ENCODE measurements at regions not wholly inside any gene's neighbourhood (a gene's known extent, or its start where the extent isn't known, plus 50 kb on each side); places are given as distances from the start of the nearest gene placed in this dataset.

DNA sequence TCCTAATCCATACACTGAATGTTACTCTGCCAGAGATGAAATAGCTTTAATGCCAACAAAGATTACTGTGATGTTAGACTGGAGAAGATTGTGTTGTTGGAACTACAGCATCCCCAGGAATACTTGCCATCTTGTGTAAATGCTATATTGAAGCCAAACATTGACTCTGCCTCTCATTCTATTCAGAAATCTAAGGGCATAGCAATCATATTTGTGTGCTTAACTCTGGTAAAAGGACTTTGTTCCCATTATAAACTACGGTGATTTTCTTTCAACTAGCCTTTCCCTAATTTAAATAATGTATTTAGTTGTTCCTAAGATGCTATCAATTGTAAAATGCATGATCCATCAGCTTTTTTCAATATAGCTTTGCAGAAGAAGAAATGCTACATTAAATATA is 498.4 kb upstream of the LRRN3 start:
- WGBS (ENCODE audit: insufficient coverage) = no CpG with 5 or more reads among the region's 1 CpG
- Mint-ChIP-seq H3K27ac (no peak overlapping the region), H3K27me3 (ENCODE audit: low read depth in 3 of 3) (peaks cover 0 to 2% (median 0%) of the 10 kb centered on the region in 3 donors), H3K4me3 (no peak overlapping the region), H3K4me1 (no peaks in the 10 kb centered on the region), H3K9me3 (peaks cover 0 to 9% (median 1%) of the 10 kb centered on the region in 7 donors), H3K36me3 (no peaks in the 10 kb centered on the region)
- Histone ChIP-seq H3K4me1 (ENCODE audit: control insufficient read depth in 1 of 2, insufficient read depth in 2 of 2, low read length in 2 of 2) (no peaks in the 10 kb centered on the region), H2AFZ (ENCODE audit: insufficient read depth, low read depth, low read length, poor library complexity, severe bottlenecking) (no peak overlapping the region), H3K27me3 (ENCODE audit: control insufficient read depth in 2 of 2, insufficient read depth in 2 of 2, low read length in 2 of 2) (no peaks in the 10 kb centered on the region), H4K20me1 (ENCODE audit: insufficient read depth, low read length) (no peaks in the 10 kb centered on the region), H3K79me2 (ENCODE audit: insufficient read depth, low read length) (no peaks in the 10 kb centered on the region), H3K9ac (ENCODE audit: insufficient read depth, low read length, poor library complexity, severe bottlenecking) (no peak overlapping the region), H3K27ac (ENCODE audit: low read depth in 1 of 2, low read length in 2 of 2) (no peak overlapping the region), H3K4me3 (replicated peaks in 1 of 3; ENCODE audit: low read depth in 2 of 3, low read length in 3 of 3) (no peak overlapping the region), H3K36me3 (replicated peaks in 1 of 2; ENCODE audit: control insufficient read depth in 1 of 2, insufficient read depth in 2 of 2, low read length in 2 of 2) (no peaks in the 10 kb centered on the region), H3K4me2 (replicated peaks; ENCODE audit: extremely low read depth, low read length, poor library complexity, severe bottlenecking) (no peak overlapping the region), H3K9me3 (replicated peaks in 1 of 2; ENCODE audit: control insufficient read depth in 1 of 2, insufficient read depth in 1 of 2, low read length in 2 of 2) (peaks cover 0 to 5% of the 10 kb centered on the region in 2 donors)
- intact Hi-C loops (cut with micrococcal nuclease) = no loop called here
- no peak for DNase-seq
- TF ChIP-seq, protein P1, sequence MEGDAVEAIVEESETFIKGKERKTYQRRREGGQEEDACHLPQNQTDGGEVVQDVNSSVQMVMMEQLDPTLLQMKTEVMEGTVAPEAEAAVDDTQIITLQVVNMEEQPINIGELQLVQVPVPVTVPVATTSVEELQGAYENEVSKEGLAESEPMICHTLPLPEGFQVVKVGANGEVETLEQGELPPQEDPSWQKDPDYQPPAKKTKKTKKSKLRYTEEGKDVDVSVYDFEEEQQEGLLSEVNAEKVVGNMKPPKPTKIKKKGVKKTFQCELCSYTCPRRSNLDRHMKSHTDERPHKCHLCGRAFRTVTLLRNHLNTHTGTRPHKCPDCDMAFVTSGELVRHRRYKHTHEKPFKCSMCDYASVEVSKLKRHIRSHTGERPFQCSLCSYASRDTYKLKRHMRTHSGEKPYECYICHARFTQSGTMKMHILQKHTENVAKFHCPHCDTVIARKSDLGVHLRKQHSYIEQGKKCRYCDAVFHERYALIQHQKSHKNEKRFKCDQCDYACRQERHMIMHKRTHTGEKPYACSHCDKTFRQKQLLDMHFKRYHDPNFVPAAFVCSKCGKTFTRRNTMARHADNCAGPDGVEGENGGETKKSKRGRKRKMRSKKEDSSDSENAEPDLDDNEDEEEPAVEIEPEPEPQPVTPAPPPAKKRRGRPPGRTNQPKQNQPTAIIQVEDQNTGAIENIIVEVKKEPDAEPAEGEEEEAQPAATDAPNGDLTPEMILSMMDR (IDR thresholded peaks at IDR 0.05) = no peak

DNA sequence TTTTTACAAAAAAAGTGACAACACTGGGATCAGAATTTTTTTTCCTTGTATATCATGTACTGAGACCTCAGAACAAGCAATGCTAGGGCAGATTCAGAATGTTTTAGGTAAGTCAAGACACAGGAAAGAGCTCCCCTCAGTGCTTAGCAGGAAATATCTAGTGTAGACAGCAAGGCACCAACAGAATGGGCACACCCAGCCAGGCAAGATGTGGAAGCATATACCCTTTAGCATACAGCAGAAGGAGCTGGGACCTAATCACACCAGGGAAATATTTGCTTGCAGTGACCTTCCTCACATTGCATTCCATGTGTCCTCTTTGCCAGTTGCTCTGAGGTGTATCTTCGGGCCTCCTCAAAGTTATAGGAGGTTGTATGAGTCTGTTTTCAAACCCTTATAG is 497.6 kb upstream of the LRRN3 start:
- Mint-ChIP-seq H3K27me3 (ENCODE audit: low read depth in 3 of 3) (no peaks in the 10 kb centered on the region), H3K4me1 (no peaks in the 10 kb centered on the region), H3K27ac (no peak overlapping the region), H3K4me3 (no peak overlapping the region), H3K9me3 (peaks cover 0 to 9% (median 2%) of the 10 kb centered on the region in 7 donors), H3K36me3 (no peaks in the 10 kb centered on the region)
- H2AFZ ChIP-seq (ENCODE audit: insufficient read depth, low read depth, low read length, poor library complexity, severe bottlenecking) = no peak overlapping the region
- no peaks in the 10 kb centered on the region for H3K27me3 ChIP-seq (ENCODE audit: control insufficient read depth in 2 of 2, insufficient read depth in 2 of 2, low read length in 2 of 2)
- no peaks in the 10 kb centered on the region for H3K79me2 ChIP-seq (ENCODE audit: insufficient read depth, low read length)
- intact Hi-C loops (cut with micrococcal nuclease) = no loop called here
- H3K27ac ChIP-seq (ENCODE audit: low read depth in 1 of 2, low read length in 2 of 2) = no peak overlapping the region
- H3K4me3 ChIP-seq (replicated peaks in 1 of 3; ENCODE audit: low read depth in 2 of 3, low read length in 3 of 3) = no peak overlapping the region
- no CpG with 5 or more reads among the region's 1 CpG for WGBS (ENCODE audit: insufficient coverage)
- H3K9ac ChIP-seq (ENCODE audit: insufficient read depth, low read length, poor library complexity, severe bottlenecking) = no peak overlapping the region
- TF ChIP-seq, protein P1 (IDR thresholded peaks at IDR 0.05) = no peak
- H3K9me3 ChIP-seq (replicated peaks in 1 of 2; ENCODE audit: control insufficient read depth in 1 of 2, insufficient read depth in 1 of 2, low read length in 2 of 2) = peaks cover 0 to 5% of the 10 kb centered on the region in 2 donors
- no peak overlapping the region for H3K4me2 ChIP-seq (replicated peaks; ENCODE audit: extremely low read depth, low read length, poor library complexity, severe bottlenecking)
- no peaks in the 10 kb centered on the region for H3K4me1 ChIP-seq (ENCODE audit: control insufficient read depth in 1 of 2, insufficient read depth in 2 of 2, low read length in 2 of 2)
- no peaks in the 10 kb centered on the region for H3K36me3 ChIP-seq (replicated peaks in 1 of 2; ENCODE audit: control insufficient read depth in 1 of 2, insufficient read depth in 2 of 2, low read length in 2 of 2)
- no peaks in the 10 kb centered on the region for H4K20me1 ChIP-seq (ENCODE audit: insufficient read depth, low read length)
- DNase-seq = no peak
